HL-60 (cell line): ENCODE measurements at regions not wholly inside any gene's neighbourhood (a gene's known extent, or its start where the extent isn't known, plus 50 kb on each side); places are given as distances from the start of the nearest gene placed in this dataset.

Experiments used
- DNase-seq, 2 experiments: peaks; one replicate each; pipeline ENCODE4 v3.0.0-alpha.2; 2010 to 2020; ENCODE audit warnings: low read depth in 1 of 2, low spot score in 1 of 2
- H3K27ac ChIP-seq: fragments of 250-450 bp; sonication (Bioruptor Pico); replicated peaks from 2 replicates; pipeline ENCODE4 v1.5.1; 2020; ENCODE audit warnings: mild to moderate bottlenecking, moderate library complexity
- H3K27me3 ChIP-seq: fragments of 250-450 bp; sonication (Bioruptor Pico); 2 replicates; pipeline ENCODE4 v1.5.1; 2021; ENCODE audit warnings: mild to moderate bottlenecking, moderate library complexity; ENCODE audit not compliant: insufficient read depth, poor library complexity, severe bottlenecking
- H3K4me3 ChIP-seq: replicated peaks from 2 replicates; pipeline ENCODE4 v1.5.1; 2011; ENCODE audit warnings: mild to moderate bottlenecking, control low read depth, low read length; ENCODE audit not compliant: insufficient read depth
- CTCF ChIP-seq: IDR thresholded peaks from one replicate; pipeline ENCODE4 v1.5.1; 2011; ENCODE audit warnings: low read length, control low read depth, inconsistent platforms; ENCODE audit not compliant: insufficient read depth
- GABPA ChIP-seq: IDR thresholded peaks from 2 replicates; pipeline ENCODE4 v1.6.1; 2012; ENCODE audit warnings: low read depth
- POLR2AphosphoS5 ChIP-seq: IDR thresholded peaks from 2 replicates; pipeline ENCODE4 v1.6.1; 2012; ENCODE audit warnings: low read depth
- REST ChIP-seq: IDR thresholded peaks from 2 replicates; pipeline ENCODE4 v1.6.1; 2012; ENCODE audit warnings: low read depth; ENCODE audit not compliant: insufficient replicate concordance
- SPI1 ChIP-seq: IDR thresholded peaks from 2 replicates; pipeline ENCODE4 v1.6.1; 2012; ENCODE audit warnings: low read depth, mild to moderate bottlenecking, borderline replicate concordance

- Histone ChIP-seq H3K27ac (no peak overlapping the region), H3K4me3 (no peak overlapping the region), H3K27me3 (no peaks in the 10 kb centered on the region)
- DNase-seq: no peak
- TF ChIP-seq SPI1 (no peak), POLR2AphosphoS5 (no peak), CTCF (no peak), GABPA (no peak), REST (no peak)
These were observed 68.4 kb downstream of the NOG start for GRCh38 chr17:56661906-56662305.

- Histone ChIP-seq H3K4me3 (no peak overlapping the region), H3K27ac (no peak overlapping the region), H3K27me3 (no peaks in the 10 kb centered on the region)
- no peak for DNase-seq
- no peak for TF ChIP-seq CTCF
- no peak for TF ChIP-seq POLR2AphosphoS5
- TF ChIP-seq REST: no peak
- TF ChIP-seq GABPA: no peak
- no peak for TF ChIP-seq SPI1
These were observed 72.4 kb downstream of the NOG start for GRCh38 chr17:56665864-56666263.

GRCh38 chr17:56667925-56668458, 74.5 kb downstream of the NOG start:
- Histone ChIP-seq H3K4me3 (no peak overlapping the region), H3K27me3 (no peaks in the 10 kb centered on the region), H3K27ac (no peak overlapping the region)
- TF ChIP-seq SPI1: no peak
- no peak for TF ChIP-seq POLR2AphosphoS5
- no peak for DNase-seq

GRCh38 chr17:56672195-56672594, 78.7 kb downstream of the NOG start:
- peaks cover 17% of the 10 kb centered on the region for H3K27me3 ChIP-seq
- no peak for DNase-seq
- TF ChIP-seq POLR2AphosphoS5: no peak
- TF ChIP-seq CTCF: no peak
- TF ChIP-seq GABPA: no peak
- TF ChIP-seq SPI1: no peak
- no peak for TF ChIP-seq REST
- H3K27ac ChIP-seq: no peak overlapping the region
- no peak overlapping the region for H3K4me3 ChIP-seq
